PC-9 (cell line): ENCODE measurements at regions not wholly inside any gene's neighbourhood (a gene's known extent, or its start where the extent isn't known, plus 50 kb on each side); places are given as distances from the start of the nearest gene placed in this dataset.

ENCODE experiments used
- EZH2 ChIP-seq: fragments of 200-600 bp; sonication (generic); IDR thresholded peaks from 2 replicates; pipeline ENCODE4 v1.8.0; 2017; ENCODE audit warnings: antibody characterized with exemption, low read depth
- TF ChIP-seq, protein P1 (sequence below): fragments of 200-600 bp; sonication (generic); conservative IDR thresholded peaks from 2 replicates; pipeline ENCODE4 v1.6.1; 2017; ENCODE audit warnings: mixed run types, antibody characterized with exemption, mild to moderate bottlenecking, moderate library complexity

GRCh38 chr9:81787747-81788632 is 98.6 kb upstream of the TLE1 start:
- TF ChIP-seq, protein P1, sequence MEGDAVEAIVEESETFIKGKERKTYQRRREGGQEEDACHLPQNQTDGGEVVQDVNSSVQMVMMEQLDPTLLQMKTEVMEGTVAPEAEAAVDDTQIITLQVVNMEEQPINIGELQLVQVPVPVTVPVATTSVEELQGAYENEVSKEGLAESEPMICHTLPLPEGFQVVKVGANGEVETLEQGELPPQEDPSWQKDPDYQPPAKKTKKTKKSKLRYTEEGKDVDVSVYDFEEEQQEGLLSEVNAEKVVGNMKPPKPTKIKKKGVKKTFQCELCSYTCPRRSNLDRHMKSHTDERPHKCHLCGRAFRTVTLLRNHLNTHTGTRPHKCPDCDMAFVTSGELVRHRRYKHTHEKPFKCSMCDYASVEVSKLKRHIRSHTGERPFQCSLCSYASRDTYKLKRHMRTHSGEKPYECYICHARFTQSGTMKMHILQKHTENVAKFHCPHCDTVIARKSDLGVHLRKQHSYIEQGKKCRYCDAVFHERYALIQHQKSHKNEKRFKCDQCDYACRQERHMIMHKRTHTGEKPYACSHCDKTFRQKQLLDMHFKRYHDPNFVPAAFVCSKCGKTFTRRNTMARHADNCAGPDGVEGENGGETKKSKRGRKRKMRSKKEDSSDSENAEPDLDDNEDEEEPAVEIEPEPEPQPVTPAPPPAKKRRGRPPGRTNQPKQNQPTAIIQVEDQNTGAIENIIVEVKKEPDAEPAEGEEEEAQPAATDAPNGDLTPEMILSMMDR, result no peak
- TF ChIP-seq EZH2, result no peak
